HG03066 (cell line): ENCODE measurements at regions not wholly inside any gene's neighbourhood (a gene's known extent, or its start where the extent isn't known, plus 50 kb on each side); places are given as distances from the start of the nearest gene placed in this dataset.
"Not testable (repeated sequence)": the region's sequence is repeated elsewhere in the genome, so short reads cannot be mapped to it uniquely, and the experiment has no call there.

Source experiments
- ATAC-seq: cut with Tn5 transposase; IDR thresholded peaks from one replicate; pipeline ENCODE4 v1.9.1; 2021; ENCODE audit warnings: low read depth; ENCODE audit not compliant: unreplicated experiment

DNA sequence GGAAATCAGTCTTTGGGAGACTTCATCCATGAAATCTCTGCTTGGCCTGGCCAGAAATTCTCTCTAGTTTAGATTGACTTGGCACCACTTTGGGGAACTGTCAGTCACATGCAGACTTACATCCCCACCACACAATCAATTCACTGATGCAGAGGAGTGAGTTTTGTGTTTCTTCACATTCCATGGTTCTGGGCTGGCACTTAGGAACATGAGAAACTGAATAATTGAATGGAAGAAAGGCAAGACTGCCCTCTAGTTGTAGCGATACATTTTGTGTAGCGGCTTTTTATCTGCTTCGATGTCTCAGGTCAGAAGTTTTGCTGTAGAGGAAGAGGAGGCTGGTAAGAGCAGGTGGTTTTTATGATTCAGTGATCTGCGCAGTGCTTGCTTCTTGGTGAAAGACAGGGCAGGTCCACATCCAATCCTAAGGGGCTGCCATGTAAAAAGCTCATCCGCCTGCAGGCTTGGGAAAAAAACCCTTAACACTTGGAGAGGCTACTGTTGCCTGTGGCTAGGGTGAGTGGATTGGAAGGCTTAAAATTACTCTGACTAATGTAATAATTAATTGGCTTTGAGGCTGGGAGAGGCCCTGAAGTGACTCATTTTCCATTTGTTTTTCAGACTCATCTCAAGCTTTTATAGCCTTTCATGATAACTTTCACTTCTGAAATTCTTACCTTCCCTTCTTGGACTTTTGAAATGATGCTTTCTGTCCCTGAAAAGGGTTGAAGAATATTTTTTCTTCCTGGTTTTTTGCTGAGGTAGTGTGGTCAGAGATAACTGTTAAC, 75.4 kb upstream of the LPCAT1 start:
- not testable (repeated sequence) for ATAC-seq

DNA sequence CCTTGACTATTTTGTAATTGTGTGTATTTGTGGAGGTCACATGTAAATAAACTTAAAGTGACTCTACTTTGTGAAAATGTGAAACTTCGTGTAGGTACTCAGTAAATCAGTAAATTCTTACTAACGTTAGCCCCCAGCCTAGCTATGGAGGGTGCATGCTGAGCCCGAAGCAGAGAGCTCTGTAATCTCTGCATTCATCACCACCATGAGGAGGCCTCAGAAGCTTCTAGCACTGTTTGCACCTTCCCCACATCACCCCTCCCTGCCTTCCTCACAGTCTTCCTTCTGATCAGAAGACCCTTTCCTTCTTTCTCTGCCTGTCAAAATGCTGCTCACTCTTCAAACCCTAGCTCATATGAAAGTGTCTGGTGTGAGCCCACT, 73.3 kb upstream of the LPCAT1 start:
- not testable (repeated sequence) for ATAC-seq

DNA sequence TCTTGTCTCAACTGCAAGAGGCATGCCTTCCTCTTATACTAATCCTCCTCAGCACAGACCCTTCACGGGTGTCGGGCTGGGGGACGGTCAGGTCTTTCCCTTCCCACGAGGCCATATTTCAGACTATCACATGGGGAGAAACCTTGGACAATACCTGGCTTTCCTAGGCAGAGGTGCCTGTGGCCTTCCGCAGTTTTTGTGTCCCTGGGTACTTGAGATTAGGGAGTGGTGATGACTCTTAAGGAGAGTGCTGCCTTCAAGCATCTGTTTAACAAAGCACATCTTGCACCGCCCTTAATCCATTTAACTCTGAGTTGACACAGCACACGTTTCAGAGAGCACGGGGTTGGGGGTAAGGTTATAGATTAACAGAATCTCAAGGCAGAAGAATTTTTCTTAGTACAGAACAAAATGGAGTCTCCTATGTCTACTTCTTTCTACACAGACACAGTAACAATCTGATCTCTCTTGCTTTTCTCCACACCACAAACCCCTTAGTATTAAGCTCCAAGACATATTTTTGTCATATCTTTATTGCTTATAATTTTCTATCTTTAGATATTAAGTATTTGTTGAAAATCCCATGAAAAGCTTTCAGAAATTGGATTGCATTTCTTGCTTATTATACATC, 72.8 kb upstream of the LPCAT1 start:
- ATAC-seq: not testable (repeated sequence)

DNA sequence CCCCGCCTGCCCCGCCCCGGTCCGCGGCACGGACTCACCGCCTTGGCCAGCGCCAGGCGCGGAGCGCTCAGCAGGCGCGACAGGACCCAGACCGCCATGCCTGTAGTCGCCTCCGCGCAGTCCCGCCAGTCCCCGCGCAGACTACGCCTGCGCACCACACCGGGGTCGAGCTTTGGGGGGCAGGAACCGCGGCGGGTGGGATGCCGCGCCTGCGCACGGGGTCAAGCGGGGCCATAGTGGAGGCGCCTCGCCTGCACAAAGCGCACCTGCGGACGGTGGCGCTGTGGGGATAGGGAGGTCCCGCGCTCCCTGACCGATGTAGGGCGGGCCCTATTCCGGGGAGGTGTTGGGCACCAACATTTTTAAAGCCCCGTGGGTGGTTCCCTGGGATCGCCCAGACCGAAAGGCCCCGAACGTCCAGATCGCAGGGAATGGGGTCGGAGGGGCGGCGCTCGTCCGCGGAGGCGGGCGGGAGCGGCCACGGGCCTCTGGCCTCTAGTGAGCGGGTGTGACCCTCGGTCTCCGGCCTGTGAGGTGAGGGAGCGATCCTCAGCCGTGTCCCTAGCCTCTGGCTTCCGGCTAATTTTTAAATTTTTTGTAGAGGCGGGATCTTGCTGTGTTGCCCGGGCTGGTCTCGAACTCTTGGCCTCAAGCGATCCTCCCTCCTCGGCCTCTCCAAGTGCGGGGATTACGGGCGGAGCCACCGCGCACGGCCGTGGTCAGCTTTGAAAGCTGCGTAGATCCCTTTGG, 70.8 kb upstream of the LPCAT1 start:
- peak; percentile 69 for ATAC-seq

DNA sequence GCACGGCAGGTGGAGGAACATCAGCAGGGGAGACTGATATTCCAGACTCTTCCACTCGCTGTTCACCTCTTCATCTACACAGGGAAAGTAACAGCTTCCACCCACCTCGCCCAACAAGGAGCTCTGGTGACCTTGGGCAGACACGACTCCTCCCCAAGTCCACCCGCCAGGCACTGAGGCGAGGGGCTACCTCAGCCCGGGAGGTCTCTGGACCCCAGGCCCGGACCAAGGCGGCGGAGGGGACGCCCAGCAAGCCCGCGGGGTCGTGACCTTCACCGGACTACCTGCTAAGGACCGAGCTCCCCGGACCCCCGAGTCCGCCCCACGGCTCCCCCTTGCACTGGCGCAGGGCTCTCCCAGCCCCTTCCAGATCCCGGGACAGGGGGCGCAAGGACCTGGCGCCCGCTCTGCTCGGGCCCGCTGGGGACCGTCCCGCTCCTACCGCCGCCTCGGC, 70.2 kb upstream of the LPCAT1 start:
- ATAC-seq: no peak

DNA sequence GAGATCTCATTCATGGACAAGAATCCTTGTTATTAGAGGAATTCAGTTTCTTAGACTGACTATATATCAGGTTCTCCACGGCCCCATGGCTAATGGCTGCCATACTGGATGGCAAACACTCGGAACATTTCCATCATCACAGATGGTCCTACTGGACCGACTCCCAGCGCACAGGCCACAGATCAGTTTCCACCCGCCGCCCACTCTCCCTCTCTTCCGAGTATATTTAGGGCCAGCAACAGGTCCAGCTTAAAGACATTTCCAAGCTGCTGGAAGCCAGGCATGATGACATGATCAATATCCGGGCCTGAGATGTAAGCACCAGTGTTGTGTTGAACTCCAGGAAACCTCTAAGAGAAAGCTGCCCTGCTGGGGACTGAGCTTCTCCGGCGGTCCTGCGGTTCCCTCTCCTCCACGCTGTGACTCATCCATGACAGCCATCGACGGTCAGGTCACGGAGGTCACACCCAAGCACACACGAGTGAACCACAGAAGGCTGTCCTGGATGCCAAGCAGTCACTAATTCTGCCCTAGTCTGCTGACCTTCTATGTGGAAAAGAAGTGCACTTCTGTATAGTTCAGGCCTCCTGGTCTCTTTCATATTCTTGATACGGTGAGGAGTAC, 64.4 kb upstream of the LPCAT1 start:
- ATAC-seq: not testable (repeated sequence)

DNA sequence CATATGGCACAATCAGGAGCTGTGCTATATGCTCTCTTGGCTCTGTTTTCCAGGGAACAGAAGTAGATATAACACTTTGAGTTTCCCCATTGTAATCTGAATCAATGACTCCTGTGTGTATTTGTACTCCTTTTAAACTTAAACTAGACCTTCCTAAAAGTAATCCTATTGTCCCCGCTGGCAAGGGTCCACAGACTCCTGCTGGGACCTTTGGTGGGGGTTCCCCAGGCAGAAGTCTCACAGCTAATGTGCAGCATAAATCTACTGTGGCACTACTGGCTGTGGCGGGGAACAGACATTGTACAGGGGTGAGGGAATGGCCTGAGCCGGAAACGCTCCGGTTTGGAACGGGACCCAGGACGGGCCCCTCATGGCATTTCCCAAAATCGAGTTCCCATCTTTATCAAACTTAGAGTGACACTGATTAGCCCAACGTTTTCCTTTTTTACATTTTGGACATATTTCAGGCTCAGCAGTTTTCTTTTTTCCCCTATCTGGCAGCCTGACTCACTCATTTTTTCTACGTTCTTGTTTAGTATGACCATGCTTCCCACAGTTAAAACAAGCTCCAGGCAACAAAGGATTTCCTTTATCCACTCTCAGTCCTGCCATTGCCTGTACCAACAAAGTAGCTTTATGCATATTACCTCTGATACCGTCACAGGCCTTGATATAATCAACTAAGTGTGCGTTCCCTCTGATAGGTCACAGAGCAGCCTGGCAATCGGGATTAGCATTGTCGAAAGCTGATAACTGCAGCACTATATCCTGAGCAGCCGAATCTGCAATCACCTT, 59.5 kb upstream of the LPCAT1 start:
- ATAC-seq: not testable (repeated sequence)

DNA sequence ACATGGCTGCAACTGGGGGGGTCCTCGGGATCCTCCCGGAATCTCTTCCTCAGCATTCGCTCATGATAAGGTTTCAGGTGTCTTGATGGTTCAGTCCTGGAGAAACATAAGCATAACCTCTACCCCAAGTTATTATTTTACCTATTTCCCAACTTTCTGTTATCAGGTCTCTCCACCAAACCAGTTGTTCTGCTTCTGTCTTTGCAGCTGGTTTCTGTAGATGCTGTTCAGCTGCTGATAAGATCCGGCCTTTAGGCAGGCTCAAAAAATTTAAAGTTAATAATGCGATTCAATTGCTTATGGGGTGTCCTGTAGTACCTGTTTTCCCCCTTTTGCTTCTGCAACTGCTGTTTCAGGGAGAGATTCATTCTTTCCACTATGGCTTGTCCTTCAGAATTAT, 55.6 kb upstream of the LPCAT1 start:
- not testable (repeated sequence) for ATAC-seq

DNA sequence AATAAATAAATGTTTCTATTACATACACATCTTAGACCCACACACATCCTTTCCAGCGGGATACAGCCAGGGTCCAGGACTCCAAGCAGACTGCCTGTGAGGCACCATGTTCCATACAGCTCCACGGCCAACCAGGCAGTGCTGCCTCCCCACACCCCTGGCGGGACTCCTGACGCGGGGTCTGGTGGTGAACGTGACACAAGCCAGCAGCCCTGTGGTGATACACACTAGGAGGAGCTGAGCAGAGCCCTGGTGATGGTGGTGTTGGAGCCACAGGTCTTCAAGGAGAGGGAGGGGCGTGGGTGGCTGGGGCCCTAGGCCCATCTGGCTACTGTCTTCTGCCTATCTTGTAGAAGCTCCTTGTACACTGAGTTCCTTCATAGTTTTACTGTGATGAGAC, 53.1 kb upstream of the LPCAT1 start:
- not testable (repeated sequence) for ATAC-seq

DNA sequence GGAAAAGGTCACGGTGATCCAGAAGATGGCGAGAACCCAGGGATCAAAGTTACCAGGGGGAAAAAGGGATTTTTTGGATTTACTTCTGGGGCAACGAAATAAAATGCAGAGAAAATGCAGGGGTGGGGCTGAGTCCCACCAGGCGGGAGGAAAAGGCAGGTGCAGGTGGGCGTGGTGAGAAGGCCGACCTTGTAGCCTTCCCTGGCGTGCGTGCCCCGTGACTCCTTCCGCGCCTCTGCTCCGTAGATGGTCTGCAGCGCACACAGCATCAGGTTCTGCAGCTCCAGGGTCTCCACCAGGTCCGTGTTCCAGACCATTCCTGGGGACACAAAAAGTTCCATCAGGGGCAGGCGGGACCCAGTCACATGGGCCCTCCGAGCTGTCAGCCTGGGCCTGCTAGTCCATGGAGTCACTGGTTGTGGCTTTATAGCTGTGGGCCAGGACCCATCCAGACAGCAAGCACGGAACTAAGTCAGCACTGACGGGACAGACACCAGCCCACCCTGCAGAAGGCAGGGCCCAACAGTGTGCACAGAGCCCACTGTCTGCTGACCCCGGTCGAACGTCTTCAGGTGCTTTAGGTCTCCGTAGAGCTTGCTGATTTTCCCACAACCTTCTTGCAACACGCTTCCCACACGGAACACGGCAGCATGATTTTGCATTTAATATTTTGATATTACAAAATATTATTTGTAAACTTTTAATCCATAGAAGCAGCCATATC, 52.4 kb upstream of the LPCAT1 start:
- ATAC-seq: not testable (repeated sequence)

DNA sequence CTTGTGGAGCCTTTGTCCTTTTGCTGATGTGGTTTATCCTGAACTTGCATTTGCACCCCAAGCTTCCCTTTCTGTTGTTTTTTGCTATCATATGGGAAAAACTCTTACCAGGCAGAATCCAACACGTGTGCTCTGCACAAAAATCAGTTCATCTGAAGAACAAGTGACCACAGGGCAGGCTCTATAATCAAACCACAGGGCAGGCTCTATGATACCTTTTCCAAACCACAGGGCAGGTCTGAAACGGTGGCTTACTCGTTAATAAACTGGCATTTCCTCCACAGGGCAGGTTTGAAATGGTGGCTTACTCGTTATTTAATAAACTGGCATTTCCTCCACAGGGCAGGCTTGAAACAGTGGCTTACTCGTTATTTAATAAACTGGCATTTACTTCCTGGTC, 51.7 kb upstream of the LPCAT1 start:
- ATAC-seq: not testable (repeated sequence)

DNA sequence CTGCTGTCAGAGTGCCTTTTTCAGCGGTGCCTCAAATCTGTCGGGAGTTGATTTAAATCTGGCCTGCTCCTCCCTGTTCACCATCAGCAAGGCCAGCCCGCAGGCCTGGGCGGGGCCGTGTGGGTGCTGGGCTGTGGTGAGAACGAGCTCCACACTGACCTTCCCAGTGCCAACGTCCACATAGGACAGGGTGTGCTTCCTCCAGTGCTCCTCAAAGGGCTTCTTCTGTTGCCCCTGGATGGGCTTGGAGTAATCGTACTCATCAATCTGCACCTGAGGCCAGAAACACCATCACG, 50.2 kb upstream of the LPCAT1 start:
- not testable (repeated sequence) for ATAC-seq

DNA sequence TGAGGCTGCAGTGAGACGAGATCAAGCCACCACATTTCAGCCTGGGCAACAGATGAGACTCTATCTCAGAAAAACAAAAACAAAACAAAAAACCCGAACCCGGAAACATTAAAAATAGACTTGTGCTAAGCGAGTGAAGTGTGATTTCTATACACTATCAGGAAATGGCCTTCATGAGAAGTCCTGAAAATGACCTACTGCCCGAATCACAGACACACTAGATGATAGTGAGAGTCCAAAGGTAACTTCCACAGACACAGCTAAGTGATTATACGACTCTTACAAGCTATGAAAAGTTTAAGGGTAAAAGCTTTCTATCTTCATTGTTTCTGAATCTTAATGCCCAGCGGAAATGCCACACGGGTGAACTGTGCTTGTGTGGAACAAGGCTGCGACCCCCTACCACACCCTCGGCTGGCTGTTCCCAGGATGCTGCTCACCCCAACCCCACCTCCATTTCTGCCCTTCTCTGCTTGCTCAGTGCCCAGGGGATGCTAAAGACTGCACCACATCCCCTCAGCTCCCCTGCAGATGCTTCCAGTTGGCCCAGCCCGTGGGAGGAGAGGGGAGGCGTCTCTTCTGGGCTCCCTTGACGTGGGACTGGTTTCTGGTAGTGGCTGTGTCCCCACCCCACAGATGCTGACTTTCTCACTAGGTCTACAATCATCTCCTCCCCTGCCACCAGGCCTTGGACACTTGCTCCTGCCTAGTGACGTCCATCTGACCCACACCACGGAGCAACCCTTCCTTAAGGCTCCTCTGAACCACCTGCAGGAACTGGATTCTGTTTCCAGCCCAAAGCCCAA, 49.7 kb upstream of the LPCAT1 start:
- ATAC-seq: not testable (repeated sequence)
